ENCODE measurements at regions not wholly inside any gene's neighbourhood (a gene's known extent, or its start where the extent isn't known, plus 50 kb on each side); places are given as distances from the start of the nearest gene placed in this dataset.

GRCh38 chr6:132973514-132973993, 159.2 kb downstream of the RPS12 start:
- no peak for DNase-seq (ENCODE audit: low read depth)

- no peak for DNase-seq (ENCODE audit: low read depth)
These were observed 159.8 kb downstream of the RPS12 start for GRCh38 chr6:132974122-132974521.

GRCh38 chr6:132977413-132977812, 163.0 kb downstream of the RPS12 start:
- no peak for DNase-seq (ENCODE audit: low read depth)

- no peak for DNase-seq (ENCODE audit: low read depth)
These were observed 164.3 kb downstream of the RPS12 start for GRCh38 chr6:132978685-132979084.

- DNase-seq (ENCODE audit: low read depth) = no peak
These were observed 179.4 kb downstream of the RPS12 start for GRCh38 chr6:132993738-132994137.

GRCh38 chr6:132995009-132995408, 180.6 kb downstream of the RPS12 start:
- no peak for DNase-seq (ENCODE audit: low read depth)

GRCh38 chr6:132995432-132995831, 181.1 kb downstream of the RPS12 start:
- DNase-seq (ENCODE audit: low read depth) = no peak

- DNase-seq (ENCODE audit: low read depth) = no peak
These were observed 184.0 kb downstream of the RPS12 start for GRCh38 chr6:132998418-132998817.

- no peak for DNase-seq (ENCODE audit: low read depth)
These were observed 186.7 kb downstream of the RPS12 start for GRCh38 chr6:133001040-133001565.

- no peak for DNase-seq (ENCODE audit: low read depth)
These were observed 190.0 kb downstream of the RPS12 start for GRCh38 chr6:133004304-133004884.

GRCh38 chr6:133012774-133013173, 198.4 kb downstream of the RPS12 start:
- no peak for DNase-seq (ENCODE audit: low read depth)

- DNase-seq (ENCODE audit: low read depth) = no peak
These were observed 202.3 kb downstream of the RPS12 start for GRCh38 chr6:133016631-133017030.

GRCh38 chr6:133017581-133017980, 203.2 kb downstream of the RPS12 start:
- DNase-seq (ENCODE audit: low read depth) = no peak

- DNase-seq (ENCODE audit: low read depth) = no peak
These were observed 212.3 kb downstream of the RPS12 start for GRCh38 chr6:133026705-133027104.

- DNase-seq (ENCODE audit: low read depth) = no peak
These were observed 207.9 kb upstream of the EYA4 start for GRCh38 chr6:133033263-133033662.

- DNase-seq (ENCODE audit: low read depth) = no peak
These were observed 206.5 kb upstream of the EYA4 start for GRCh38 chr6:133034509-133035206.

- no peak for DNase-seq (ENCODE audit: low read depth)
These were observed 200.9 kb upstream of the EYA4 start for GRCh38 chr6:133040094-133040802.

GRCh38 chr6:133040803-133041419, 200.2 kb upstream of the EYA4 start:
- no peak for DNase-seq (ENCODE audit: low read depth)

GRCh38 chr6:133042550-133043120, 198.5 kb upstream of the EYA4 start:
- no peak for DNase-seq (ENCODE audit: low read depth)

- DNase-seq (ENCODE audit: low read depth) = no peak
These were observed 194.6 kb upstream of the EYA4 start for GRCh38 chr6:133046576-133046975.

GRCh38 chr6:133047065-133047665, 194.0 kb upstream of the EYA4 start:
- no peak for DNase-seq (ENCODE audit: low read depth)

GRCh38 chr6:133047706-133048105, 193.5 kb upstream of the EYA4 start:
- no peak for DNase-seq (ENCODE audit: low read depth)

Data from stimulated activated CD8-positive, alpha-beta memory T cell treated with anti-CD3 and anti-CD28 coated beads, Interleukin-15, amount 100 ng/mL, for 24 hours (primary cell).